Vagina (tissue), 2 donors: ENCODE measurements at regions not wholly inside any gene's neighbourhood (a gene's known extent, or its start where the extent isn't known, plus 50 kb on each side); places are given as distances from the start of the nearest gene placed in this dataset.

Experiments used
- CTCF ChIP-seq, 3 experiments: fragments of 450-650 bp in 2 of 3; fragments of 200-600 bp in 1 of 3; sonication (generic) in 1 of 3; IDR thresholded peaks; one replicate each; pipeline ENCODE4 v1.5.1; 2017 to 2019; ENCODE audit warnings: antibody characterized with exemption in 3 of 3, mild to moderate bottlenecking in 2 of 3, moderate library complexity in 2 of 3
- POLR2A ChIP-seq, 2 donors: fragments of 450-650 bp; IDR thresholded peaks; one replicate each; pipeline ENCODE4 v1.6.1; 2017; ENCODE audit warnings: antibody characterized with exemption in 2 of 2, mild to moderate bottlenecking in 2 of 2, moderate library complexity in 2 of 2

DNA sequence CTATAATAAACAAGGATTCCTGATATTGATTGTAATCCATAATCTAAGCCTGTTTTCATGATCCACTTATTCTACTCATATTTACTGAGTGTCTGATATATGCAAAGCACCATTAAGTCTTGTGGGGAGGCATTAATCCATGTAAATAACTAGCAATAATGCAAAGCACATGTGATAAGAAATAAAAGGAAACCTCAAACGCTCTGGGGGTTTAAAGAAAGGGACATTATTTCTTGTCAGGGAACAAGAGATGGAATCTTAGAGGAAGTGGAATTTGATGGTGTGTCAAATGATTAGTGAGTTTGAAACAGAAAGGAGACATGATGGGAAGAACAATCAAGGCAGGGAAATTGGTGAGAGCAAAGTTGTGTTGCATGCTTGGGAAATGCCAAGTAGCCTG lies 57.4 kb upstream of the FLT1 start:
- no peak for TF ChIP-seq CTCF (IDR thresholded peaks at IDR 0.05)
- TF ChIP-seq POLR2A (IDR thresholded peaks at IDR 0.05), result no peak
